Glutamatergic neuron (in vitro differentiated cells): ENCODE measurements at regions not wholly inside any gene's neighbourhood (a gene's known extent, or its start where the extent isn't known, plus 50 kb on each side); places are given as distances from the start of the nearest gene placed in this dataset.

ENCODE experiments used
- DNase-seq: peaks from one replicate; pipeline ENCODE4 v3.0.0; 2022
- H3K27ac Mint-ChIP-seq: one replicate; pipeline ENCODE4 v1.8.0; 2020; ENCODE audit warnings: mild to moderate bottlenecking, mixed read lengths, inconsistent platforms; ENCODE audit not compliant: unreplicated experiment
- H3K27me3 Mint-ChIP-seq: one replicate; pipeline ENCODE4 v1.8.0; 2020; ENCODE audit warnings: mild to moderate bottlenecking, moderate library complexity, mixed read lengths, inconsistent platforms; ENCODE audit not compliant: unreplicated experiment
- H3K36me3 Mint-ChIP-seq: one replicate; pipeline ENCODE4 v1.8.0; 2020; ENCODE audit warnings: mild to moderate bottlenecking, mixed read lengths, inconsistent platforms; ENCODE audit not compliant: unreplicated experiment
- H3K4me1 Mint-ChIP-seq: one replicate; pipeline ENCODE4 v1.8.0; 2020; ENCODE audit warnings: mild to moderate bottlenecking, low read depth, mixed read lengths, inconsistent platforms; ENCODE audit not compliant: unreplicated experiment
- H3K4me3 Mint-ChIP-seq: one replicate; pipeline ENCODE4 v1.8.0; 2020; ENCODE audit warnings: mild to moderate bottlenecking, mixed read lengths, inconsistent platforms; ENCODE audit not compliant: unreplicated experiment
- H3K9me3 Mint-ChIP-seq: one replicate; pipeline ENCODE4 v1.8.0; 2020; ENCODE audit warnings: mild to moderate bottlenecking, moderate library complexity, mixed read lengths, inconsistent platforms; ENCODE audit not compliant: unreplicated experiment
- TF ChIP-seq, protein P1 (sequence below): fragments of 200-600 bp; sonication (generic); IDR thresholded peaks from one replicate; pipeline ENCODE4 v1.5.0; 2021; ENCODE audit not compliant: partially characterized antibody, unreplicated experiment

DNA sequence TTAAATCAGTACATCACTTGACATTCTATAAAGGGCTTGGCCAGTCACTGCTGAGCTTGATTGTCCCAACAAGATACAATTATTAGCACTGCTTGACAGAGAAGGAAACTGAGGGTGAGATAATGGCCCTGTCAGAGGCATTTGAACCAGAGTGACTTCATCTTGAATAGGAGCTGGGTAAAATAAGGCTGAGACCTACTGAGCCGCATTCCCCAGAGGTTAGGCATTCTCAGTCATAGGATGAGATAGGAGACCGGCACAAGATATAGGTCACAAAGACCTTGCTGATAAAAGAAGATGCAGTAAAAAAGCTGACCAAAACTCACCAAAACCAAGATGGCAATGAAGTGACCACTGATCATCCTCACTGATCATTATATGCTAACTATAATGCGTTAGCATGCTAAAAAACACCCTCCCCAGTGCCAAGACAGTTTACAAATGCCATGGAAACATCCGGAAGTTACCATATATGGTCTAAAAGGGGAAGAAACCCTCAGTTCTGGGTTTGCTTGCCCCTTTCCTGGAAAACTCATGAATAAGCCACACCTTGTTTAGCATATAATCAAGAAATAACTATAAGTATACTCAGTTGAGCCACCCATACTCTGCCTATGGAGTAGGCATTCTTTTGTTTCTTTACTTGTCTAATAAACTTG, 239.1 kb upstream of the SETMAR start:
- TF ChIP-seq, protein P1, sequence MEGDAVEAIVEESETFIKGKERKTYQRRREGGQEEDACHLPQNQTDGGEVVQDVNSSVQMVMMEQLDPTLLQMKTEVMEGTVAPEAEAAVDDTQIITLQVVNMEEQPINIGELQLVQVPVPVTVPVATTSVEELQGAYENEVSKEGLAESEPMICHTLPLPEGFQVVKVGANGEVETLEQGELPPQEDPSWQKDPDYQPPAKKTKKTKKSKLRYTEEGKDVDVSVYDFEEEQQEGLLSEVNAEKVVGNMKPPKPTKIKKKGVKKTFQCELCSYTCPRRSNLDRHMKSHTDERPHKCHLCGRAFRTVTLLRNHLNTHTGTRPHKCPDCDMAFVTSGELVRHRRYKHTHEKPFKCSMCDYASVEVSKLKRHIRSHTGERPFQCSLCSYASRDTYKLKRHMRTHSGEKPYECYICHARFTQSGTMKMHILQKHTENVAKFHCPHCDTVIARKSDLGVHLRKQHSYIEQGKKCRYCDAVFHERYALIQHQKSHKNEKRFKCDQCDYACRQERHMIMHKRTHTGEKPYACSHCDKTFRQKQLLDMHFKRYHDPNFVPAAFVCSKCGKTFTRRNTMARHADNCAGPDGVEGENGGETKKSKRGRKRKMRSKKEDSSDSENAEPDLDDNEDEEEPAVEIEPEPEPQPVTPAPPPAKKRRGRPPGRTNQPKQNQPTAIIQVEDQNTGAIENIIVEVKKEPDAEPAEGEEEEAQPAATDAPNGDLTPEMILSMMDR = no peak
- Mint-ChIP-seq H3K4me3 (no peak overlapping the region), H3K27me3 (peaks cover 2% of the 10 kb centered on the region), H3K36me3 (no peaks in the 10 kb centered on the region), H3K27ac (no peak overlapping the region), H3K9me3 (no peaks in the 10 kb centered on the region), H3K4me1 (no peaks in the 10 kb centered on the region)
- DNase-seq = no peak

DNA sequence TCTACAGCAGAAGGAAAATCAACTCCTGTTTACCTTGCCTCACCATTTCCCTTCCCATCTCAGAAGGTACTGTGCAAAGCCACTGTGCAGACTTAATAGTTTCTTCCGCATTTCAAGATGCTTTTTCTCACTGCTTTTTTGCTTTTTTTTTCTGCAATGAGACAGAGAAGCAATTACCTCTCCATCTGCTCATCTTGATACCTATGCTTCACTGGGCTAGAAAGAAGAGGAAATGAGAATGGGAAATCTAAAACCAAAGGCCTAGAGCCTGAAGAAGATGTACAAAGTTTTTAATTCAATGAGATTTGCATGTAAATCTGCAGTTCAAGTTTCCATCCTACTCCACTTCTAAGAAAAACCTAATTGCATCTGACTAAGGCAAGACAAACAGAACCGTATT, 238.1 kb upstream of the SETMAR start:
- Mint-ChIP-seq H3K4me3 (no peak overlapping the region), H3K36me3 (no peaks in the 10 kb centered on the region), H3K9me3 (no peaks in the 10 kb centered on the region), H3K27me3 (peaks cover 2% of the 10 kb centered on the region), H3K27ac (no peak overlapping the region), H3K4me1 (no peaks in the 10 kb centered on the region)
- TF ChIP-seq, protein P1 = no peak
- no peak for DNase-seq

DNA sequence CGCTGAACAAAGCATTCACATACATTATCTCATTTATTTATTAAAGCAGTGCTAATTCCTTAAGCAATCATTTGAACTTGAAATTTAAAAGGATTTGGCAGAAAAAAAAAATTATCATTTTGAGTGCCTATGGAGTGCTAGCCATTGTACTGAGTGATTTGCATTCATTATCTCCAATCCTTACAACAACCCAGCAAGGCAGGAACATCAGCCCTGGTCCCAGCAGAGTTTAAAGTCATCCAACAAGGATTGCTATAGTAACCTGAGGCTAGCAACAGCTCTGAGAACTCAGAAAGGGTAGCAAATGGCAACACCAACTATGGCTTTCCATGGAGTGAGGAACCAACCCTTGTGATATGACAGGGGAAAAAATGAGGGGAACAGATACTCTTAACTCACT, 237.6 kb upstream of the SETMAR start:
- no peaks in the 10 kb centered on the region for H3K9me3 Mint-ChIP-seq
- no peaks in the 10 kb centered on the region for H3K4me1 Mint-ChIP-seq
- peaks cover 2% of the 10 kb centered on the region for H3K27me3 Mint-ChIP-seq
- H3K36me3 Mint-ChIP-seq = no peaks in the 10 kb centered on the region
- no peak overlapping the region for H3K27ac Mint-ChIP-seq
- TF ChIP-seq, protein P1 = no peak
- no peak for DNase-seq
- H3K4me3 Mint-ChIP-seq = no peak overlapping the region

DNA sequence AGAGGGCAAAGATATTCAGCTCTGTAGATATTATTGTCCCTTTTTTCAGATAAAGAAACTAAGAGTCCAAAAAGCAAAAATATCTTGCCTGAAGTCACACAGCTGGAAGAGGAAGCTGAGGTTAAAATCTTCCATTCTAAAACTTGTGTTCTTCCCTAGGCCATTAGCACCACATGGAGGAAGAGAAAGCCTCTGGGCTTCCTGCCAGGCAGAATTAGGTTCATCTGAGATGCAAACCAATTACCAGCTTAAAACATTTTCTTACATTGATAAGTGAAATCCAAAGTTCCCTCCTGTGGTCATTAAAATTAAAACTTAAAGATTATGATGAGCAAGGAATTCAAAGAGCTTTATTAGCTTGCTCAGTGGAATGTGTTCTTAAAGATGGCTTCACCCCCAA, 235.3 kb upstream of the SETMAR start:
- Mint-ChIP-seq H3K9me3 (no peaks in the 10 kb centered on the region), H3K4me1 (no peaks in the 10 kb centered on the region), H3K4me3 (no peak overlapping the region), H3K27me3 (no peaks in the 10 kb centered on the region), H3K27ac (no peak overlapping the region), H3K36me3 (no peaks in the 10 kb centered on the region)
- no peak for DNase-seq
- TF ChIP-seq, protein P1 = no peak

DNA sequence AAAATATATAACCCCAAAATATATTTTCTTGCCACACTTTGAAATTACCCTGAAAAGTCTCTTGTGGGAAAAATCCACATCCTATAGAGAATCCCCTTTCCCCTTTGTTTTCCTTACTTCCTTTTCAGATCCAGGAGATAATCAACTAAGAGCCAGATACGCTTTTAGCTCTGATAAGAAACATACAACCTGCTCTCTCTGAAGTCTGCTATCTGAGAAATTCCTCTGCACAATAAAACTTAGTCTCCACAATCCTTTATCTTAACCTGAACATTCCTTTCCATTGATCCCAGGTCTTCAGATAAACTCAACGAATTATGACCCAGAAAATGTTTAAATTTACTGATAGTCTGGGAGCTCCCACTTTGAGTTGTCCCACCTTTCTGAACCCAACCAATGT, 233.4 kb upstream of the SETMAR start:
- no peak overlapping the region for H3K27ac Mint-ChIP-seq
- no peak overlapping the region for H3K4me3 Mint-ChIP-seq
- no peaks in the 10 kb centered on the region for H3K36me3 Mint-ChIP-seq
- H3K27me3 Mint-ChIP-seq = no peaks in the 10 kb centered on the region
- H3K4me1 Mint-ChIP-seq = no peaks in the 10 kb centered on the region
- DNase-seq = no peak
- no peaks in the 10 kb centered on the region for H3K9me3 Mint-ChIP-seq
- TF ChIP-seq, protein P1 = no peak
